ENCODE measurements at regions not wholly inside any gene's neighbourhood (a gene's known extent, or its start where the extent isn't known, plus 50 kb on each side); places are given as distances from the start of the nearest gene placed in this dataset.

DNA sequence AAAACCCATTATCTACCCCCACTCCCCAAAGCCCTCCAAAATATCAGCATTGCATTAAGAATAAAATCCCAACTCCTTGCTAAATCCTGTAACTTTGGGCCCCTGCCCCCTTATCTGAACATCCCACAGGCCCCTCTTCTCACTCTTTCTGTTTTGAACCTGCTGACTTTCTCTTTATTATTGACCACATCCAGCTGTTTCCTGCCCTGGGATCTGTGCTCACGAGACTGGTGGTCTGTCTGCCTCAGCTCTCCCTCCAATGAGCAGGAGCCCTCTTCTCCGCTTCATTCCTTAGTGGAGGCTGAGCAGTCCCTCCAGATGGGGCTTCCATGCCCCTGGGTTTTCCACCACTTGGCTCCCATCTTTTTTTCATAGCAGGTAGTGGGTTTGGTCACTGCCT, 116.9 kb downstream of the ACKR3 start:
- 58 to 66% methylated on average over 2 of the region's 2 CpGs for WGBS, 2 donors

DNA sequence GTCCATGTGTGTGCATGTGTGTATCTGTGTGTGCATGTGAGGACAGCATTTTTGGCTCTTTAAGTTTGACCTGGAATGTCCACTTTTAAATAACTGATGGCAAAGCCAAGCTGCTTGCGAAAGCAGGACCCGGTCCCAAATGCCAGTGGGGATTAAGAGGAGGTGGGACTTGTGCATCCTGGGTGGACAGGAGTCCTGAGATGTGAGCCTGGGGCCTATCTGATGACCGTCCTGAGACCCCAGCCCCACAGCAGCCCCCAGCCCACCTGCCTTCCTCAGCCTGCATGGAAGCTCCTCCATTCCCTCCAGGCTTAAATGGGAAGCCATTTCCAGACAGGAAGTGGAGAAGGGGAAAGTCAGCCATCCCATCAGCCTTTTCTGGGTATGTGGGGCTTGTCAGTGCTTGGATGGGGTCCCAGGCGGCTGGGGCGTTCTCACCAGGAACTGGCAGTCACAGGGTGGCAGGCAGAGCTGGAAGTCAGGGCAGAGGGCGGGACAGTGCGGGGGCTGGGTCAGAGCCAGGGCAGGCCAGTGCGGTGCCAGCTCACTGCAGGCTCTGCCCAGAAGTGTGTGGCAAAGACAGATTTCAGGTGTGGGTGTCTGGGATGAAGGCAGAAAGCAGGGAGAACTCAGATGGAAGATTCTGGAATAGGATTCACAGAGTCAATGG, 117.8 kb downstream of the ACKR3 start:
- Histone ChIP-seq H3K9me3 (ENCODE audit: control insufficient read depth in 4 of 4, insufficient read depth in 3 of 4, low read length in 3 of 4) (no peaks in the 10 kb centered on the region), H3K27me3 (ENCODE audit: control insufficient read depth in 3 of 3, insufficient read depth in 3 of 3, low read length in 2 of 3) (no peaks in the 10 kb centered on the region), H3K36me3 (ENCODE audit: control insufficient read depth in 4 of 4, insufficient read depth in 4 of 4, low read length in 4 of 4) (no peaks in the 10 kb centered on the region), H3K27ac (ENCODE audit: low read depth in 1 of 2, low read length in 1 of 2) (no peak overlapping the region), H3K4me1 (ENCODE audit: control insufficient read depth in 5 of 5, insufficient read depth in 5 of 5, low read length in 5 of 5) (peaks cover 0 to 18% (median 9%) of the 10 kb centered on the region in 5 donors), H3K4me3 (no peak overlapping the region), H3K9ac (ENCODE audit: insufficient read depth in 1 of 2, low read length in 2 of 2) (no peak overlapping the region)
- no peak for DNase-seq
- TF ChIP-seq, protein P1, sequence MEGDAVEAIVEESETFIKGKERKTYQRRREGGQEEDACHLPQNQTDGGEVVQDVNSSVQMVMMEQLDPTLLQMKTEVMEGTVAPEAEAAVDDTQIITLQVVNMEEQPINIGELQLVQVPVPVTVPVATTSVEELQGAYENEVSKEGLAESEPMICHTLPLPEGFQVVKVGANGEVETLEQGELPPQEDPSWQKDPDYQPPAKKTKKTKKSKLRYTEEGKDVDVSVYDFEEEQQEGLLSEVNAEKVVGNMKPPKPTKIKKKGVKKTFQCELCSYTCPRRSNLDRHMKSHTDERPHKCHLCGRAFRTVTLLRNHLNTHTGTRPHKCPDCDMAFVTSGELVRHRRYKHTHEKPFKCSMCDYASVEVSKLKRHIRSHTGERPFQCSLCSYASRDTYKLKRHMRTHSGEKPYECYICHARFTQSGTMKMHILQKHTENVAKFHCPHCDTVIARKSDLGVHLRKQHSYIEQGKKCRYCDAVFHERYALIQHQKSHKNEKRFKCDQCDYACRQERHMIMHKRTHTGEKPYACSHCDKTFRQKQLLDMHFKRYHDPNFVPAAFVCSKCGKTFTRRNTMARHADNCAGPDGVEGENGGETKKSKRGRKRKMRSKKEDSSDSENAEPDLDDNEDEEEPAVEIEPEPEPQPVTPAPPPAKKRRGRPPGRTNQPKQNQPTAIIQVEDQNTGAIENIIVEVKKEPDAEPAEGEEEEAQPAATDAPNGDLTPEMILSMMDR (IDR thresholded peaks at IDR 0.05; ENCODE audit: control extremely low read depth, extremely low read depth): no peak
- 60 to 84% methylated on average over 8 of the region's 8 CpGs for WGBS, 2 donors
- no peak for ATAC-seq (ENCODE audit: insufficient read depth, low FRiP score)

More for the DNA sequence above, 116.9 kb downstream of the ACKR3 start:
- ATAC-seq (ENCODE audit: insufficient read depth, low FRiP score): no peak
- H3K27me3 ChIP-seq (ENCODE audit: control insufficient read depth in 3 of 3, insufficient read depth in 3 of 3, low read length in 2 of 3): no peaks in the 10 kb centered on the region
- H3K4me3 ChIP-seq: no peak overlapping the region
- no peaks in the 10 kb centered on the region for H3K36me3 ChIP-seq (ENCODE audit: control insufficient read depth in 4 of 4, insufficient read depth in 4 of 4, low read length in 4 of 4)
- no peak overlapping the region for H3K27ac ChIP-seq (ENCODE audit: low read depth in 1 of 2, low read length in 1 of 2)
- DNase-seq: no peak
- TF ChIP-seq, protein P1 (IDR thresholded peaks at IDR 0.05; ENCODE audit: control extremely low read depth, extremely low read depth): no peak
- H3K9me3 ChIP-seq (ENCODE audit: control insufficient read depth in 4 of 4, insufficient read depth in 3 of 4, low read length in 3 of 4): no peaks in the 10 kb centered on the region
- H3K4me1 ChIP-seq (ENCODE audit: control insufficient read depth in 5 of 5, insufficient read depth in 5 of 5, low read length in 5 of 5): peaks cover 0 to 18% (median 9%) of the 10 kb centered on the region in 5 donors
- no peak overlapping the region for H3K9ac ChIP-seq (ENCODE audit: insufficient read depth in 1 of 2, low read length in 2 of 2)

DNA sequence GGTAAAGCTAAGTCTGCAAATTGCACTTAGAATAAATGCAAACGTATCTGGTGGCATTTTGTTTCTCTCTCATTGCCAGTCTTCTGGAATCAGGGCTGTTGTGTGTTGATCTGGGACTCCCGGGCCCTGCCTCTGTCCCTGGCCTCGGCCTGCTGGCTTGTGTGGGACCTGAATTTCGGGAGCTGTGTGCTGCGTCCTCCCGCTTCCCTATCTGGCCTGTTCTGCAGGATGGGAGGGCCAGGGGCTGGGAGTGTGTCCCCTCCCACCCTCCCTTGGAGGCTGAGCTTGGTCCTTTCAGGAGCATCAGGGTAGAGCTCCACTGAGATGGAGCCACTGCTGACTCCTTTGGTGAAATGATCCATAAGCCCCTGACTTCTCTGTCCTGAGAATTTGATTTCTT, 118.5 kb downstream of the ACKR3 start:
- no peak overlapping the region for H3K9ac ChIP-seq (ENCODE audit: insufficient read depth in 1 of 2, low read length in 2 of 2)
- no peak overlapping the region for H3K27ac ChIP-seq (ENCODE audit: low read depth in 1 of 2, low read length in 1 of 2)
- TF ChIP-seq, protein P1 (IDR thresholded peaks at IDR 0.05; ENCODE audit: control extremely low read depth, extremely low read depth): no peak
- no peaks in the 10 kb centered on the region for H3K27me3 ChIP-seq (ENCODE audit: control insufficient read depth in 3 of 3, insufficient read depth in 3 of 3, low read length in 2 of 3)
- no peaks in the 10 kb centered on the region for H3K36me3 ChIP-seq (ENCODE audit: control insufficient read depth in 4 of 4, insufficient read depth in 4 of 4, low read length in 4 of 4)
- ATAC-seq (ENCODE audit: insufficient read depth, low FRiP score) (no peak), DNase-seq (no peak)
- no peak overlapping the region for H3K4me3 ChIP-seq
- peaks cover 0 to 18% (median 9%) of the 10 kb centered on the region in 5 donors for H3K4me1 ChIP-seq (ENCODE audit: control insufficient read depth in 5 of 5, insufficient read depth in 5 of 5, low read length in 5 of 5)
- no peaks in the 10 kb centered on the region for H3K9me3 ChIP-seq (ENCODE audit: control insufficient read depth in 4 of 4, insufficient read depth in 3 of 4, low read length in 3 of 4)
- WGBS, 2 donors: 92 to 94% methylated on average over 6 of the region's 6 CpGs
